Type B pancreatic cell (in vitro differentiated cells): ENCODE measurements at regions not wholly inside any gene's neighbourhood (a gene's known extent, or its start where the extent isn't known, plus 50 kb on each side); places are given as distances from the start of the nearest gene placed in this dataset.

Source experiments
- DNase-seq: peaks from one replicate; pipeline ENCODE4 v3.0.0; 2021; ENCODE audit warnings: mixed read lengths; ENCODE audit not compliant: unreplicated experiment; ENCODE audit errors: extremely low spot score
- H3K27ac Mint-ChIP-seq: 2 replicates; pipeline ENCODE4 v1.8.0; 2021; ENCODE audit warnings: mild to moderate bottlenecking, mixed read lengths
- H3K27me3 Mint-ChIP-seq: 2 replicates; pipeline ENCODE4 v1.8.0; 2021; ENCODE audit warnings: mixed read lengths
- H3K36me3 Mint-ChIP-seq: 2 replicates; pipeline ENCODE4 v1.8.0; 2021; ENCODE audit warnings: mixed read lengths
- H3K4me1 Mint-ChIP-seq: one replicate; pipeline ENCODE4 v1.8.0; 2021; ENCODE audit warnings: mixed read lengths; ENCODE audit not compliant: unreplicated experiment
- H3K4me3 Mint-ChIP-seq: 2 replicates; pipeline ENCODE4 v1.8.0; 2021; ENCODE audit warnings: mild to moderate bottlenecking, mixed read lengths
- H3K9me3 Mint-ChIP-seq: 2 replicates; pipeline ENCODE4 v1.8.0; 2021; ENCODE audit warnings: mixed read lengths
- CTCF ChIP-seq: fragments of 200-600 bp; sonication (generic); conservative IDR thresholded peaks from 2 replicates; pipeline ENCODE4 v1.5.0; 2021; ENCODE audit warnings: antibody characterized with exemption, mild to moderate bottlenecking

GRCh38 chr12:115626210-115626609 lies 651.3 kb downstream of the MED13L start:
- DNase-seq = no peak
- Mint-ChIP-seq H3K4me3 (no peak overlapping the region), H3K4me1 (peaks cover 6% of the 10 kb centered on the region), H3K9me3 (no peaks in the 10 kb centered on the region), H3K27ac (no peak overlapping the region), H3K36me3 (no peaks in the 10 kb centered on the region), H3K27me3 (no peaks in the 10 kb centered on the region)
- no peak for TF ChIP-seq CTCF

GRCh38 chr12:115623764-115624334 lies 653.6 kb downstream of the MED13L start:
- no peak for DNase-seq
- H3K4me3 Mint-ChIP-seq = no peak overlapping the region
- H3K36me3 Mint-ChIP-seq = no peaks in the 10 kb centered on the region
- H3K4me1 Mint-ChIP-seq = peaks cover 15% of the 10 kb centered on the region
- H3K9me3 Mint-ChIP-seq = no peaks in the 10 kb centered on the region
- no peaks in the 10 kb centered on the region for H3K27me3 Mint-ChIP-seq
- TF ChIP-seq CTCF = no peak
- no peak overlapping the region for H3K27ac Mint-ChIP-seq

- no peak overlapping the region for H3K4me3 Mint-ChIP-seq
- DNase-seq = no peak
Measured at GRCh38 chr12:115623275-115623674, 654.2 kb downstream of the MED13L start.

DNA sequence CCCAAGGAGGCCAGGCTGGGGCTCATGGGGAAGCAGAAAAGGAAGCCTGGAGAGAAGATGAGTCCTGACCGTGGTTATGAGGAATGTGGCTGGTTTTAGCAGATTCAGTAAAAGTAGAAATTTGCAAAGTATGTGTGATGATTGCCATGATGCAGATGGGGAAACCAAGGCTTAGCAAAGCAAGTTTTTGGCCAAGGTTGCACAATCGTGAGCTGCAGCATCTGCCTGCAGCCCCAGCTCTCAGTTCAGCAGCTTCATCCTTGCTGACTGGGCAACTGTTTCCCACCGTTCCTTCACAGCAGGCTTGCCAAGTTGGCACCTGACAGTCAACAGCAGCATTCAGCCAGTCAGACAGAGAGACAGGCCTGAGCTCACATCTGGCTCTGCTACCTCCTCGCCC lies 656.7 kb downstream of the MED13L start:
- no peak for DNase-seq
- no peaks in the 10 kb centered on the region for H3K36me3 Mint-ChIP-seq
- H3K27me3 Mint-ChIP-seq = no peaks in the 10 kb centered on the region
- no peak for TF ChIP-seq CTCF
- peaks cover 15% of the 10 kb centered on the region for H3K4me1 Mint-ChIP-seq
- H3K4me3 Mint-ChIP-seq = no peak overlapping the region
- H3K27ac Mint-ChIP-seq = no peak overlapping the region
- no peaks in the 10 kb centered on the region for H3K9me3 Mint-ChIP-seq

More at GRCh38 chr12:115623275-115623674, 654.2 kb downstream of the MED13L start:
- Mint-ChIP-seq H3K36me3 (no peaks in the 10 kb centered on the region), H3K4me1 (peaks cover 15% of the 10 kb centered on the region), H3K27me3 (no peaks in the 10 kb centered on the region), H3K9me3 (no peaks in the 10 kb centered on the region), H3K27ac (no peak overlapping the region)
- no peak for TF ChIP-seq CTCF

- Mint-ChIP-seq H3K4me1 (peaks cover 15% of the 10 kb centered on the region), H3K36me3 (no peaks in the 10 kb centered on the region), H3K4me3 (no peak overlapping the region), H3K9me3 (no peaks in the 10 kb centered on the region), H3K27ac (no peak overlapping the region), H3K27me3 (no peaks in the 10 kb centered on the region)
- no peak for TF ChIP-seq CTCF
- DNase-seq = no peak
Measured at GRCh38 chr12:115619889-115620288, 657.6 kb downstream of the MED13L start.

- no peak for TF ChIP-seq CTCF
- no peak for DNase-seq
- H3K4me3 Mint-ChIP-seq = no peak overlapping the region
- no peaks in the 10 kb centered on the region for H3K9me3 Mint-ChIP-seq
- H3K27ac Mint-ChIP-seq = no peak overlapping the region
- no peaks in the 10 kb centered on the region for H3K36me3 Mint-ChIP-seq
- peaks cover 13% of the 10 kb centered on the region for H3K4me1 Mint-ChIP-seq
- no peaks in the 10 kb centered on the region for H3K27me3 Mint-ChIP-seq
Measured at GRCh38 chr12:115619061-115619460, 658.4 kb downstream of the MED13L start.
